Upper lobe of left lung (tissue), 4 donors: ENCODE measurements at regions not wholly inside any gene's neighbourhood (a gene's known extent, or its start where the extent isn't known, plus 50 kb on each side); places are given as distances from the start of the nearest gene placed in this dataset.

Experiments
- POLR2A ChIP-seq, 4 donors: fragments of 450-650 bp; IDR thresholded peaks; one replicate each; pipeline ENCODE4 v1.5.1; 2016 to 2017; ENCODE audit warnings: antibody characterized with exemption in 4 of 4, mild to moderate bottlenecking in 2 of 4
- POLR2AphosphoS5 ChIP-seq, 2 donors: sonication (generic); formaldehyde crosslinking; IDR thresholded peaks; one replicate each; pipeline ENCODE4 v1.5.1; 2017; ENCODE audit warnings: antibody characterized with exemption in 2 of 2

GRCh38 chr6:105596284-105596755, 193.4 kb upstream of the PREP start:
- TF ChIP-seq POLR2AphosphoS5 (IDR thresholded peaks at IDR 0.05): no peak
- no peak for TF ChIP-seq POLR2A (IDR thresholded peaks at IDR 0.05)
